Aorta (tissue), 5 donors: ENCODE measurements at regions not wholly inside any gene's neighbourhood (a gene's known extent, or its start where the extent isn't known, plus 50 kb on each side); places are given as distances from the start of the nearest gene placed in this dataset.

Source experiments
- ATAC-seq: fragments of 200-7000 bp; cut with Tn5 transposase; one replicate; pipeline ENCODE4 v1.9.1; 2022; ENCODE audit warnings: moderate library complexity; ENCODE audit not compliant: low FRiP score
- DNase-seq, 2 donors: peaks; one replicate each; pipeline ENCODE4 v3.0.0-alpha.2; 2020
- H3K27ac ChIP-seq, 2 donors: one replicate each; pipeline ENCODE4 v1.5.1; 2013; ENCODE audit warnings: low read length in 2 of 2, mild to moderate bottlenecking in 2 of 2, moderate library complexity in 2 of 2, control low read depth in 1 of 2, inconsistent platforms in 1 of 2, low read depth in 1 of 2
- H3K27me3 ChIP-seq, 2 donors: one replicate each; pipeline ENCODE4 v1.6.1; 2013; ENCODE audit warnings: control low read depth in 1 of 2, low read length in 1 of 2, mild to moderate bottlenecking in 1 of 2, moderate library complexity in 1 of 2; ENCODE audit not compliant: insufficient read depth in 2 of 2, control insufficient read depth in 1 of 2
- H3K36me3 ChIP-seq, 2 donors: one replicate each; pipeline ENCODE4 v1.6.1; 2013; ENCODE audit warnings: control low read depth in 1 of 2, low read length in 1 of 2, mild to moderate bottlenecking in 1 of 2; ENCODE audit not compliant: insufficient read depth in 2 of 2, control insufficient read depth in 1 of 2
- H3K4me1 ChIP-seq, 2 donors: one replicate each; pipeline ENCODE4 v1.6.1; 2013; ENCODE audit warnings: low read length in 2 of 2, control low read depth in 1 of 2, mild to moderate bottlenecking in 1 of 2, moderate library complexity in 1 of 2; ENCODE audit not compliant: insufficient read depth in 2 of 2, control insufficient read depth in 1 of 2
- H3K4me3 ChIP-seq, 2 donors: one replicate each; pipeline ENCODE4 v1.5.1; 2013; ENCODE audit warnings: low read length in 2 of 2, control low read depth in 1 of 2, mild to moderate bottlenecking in 1 of 2
- H3K9me3 ChIP-seq: one replicate; pipeline ENCODE4 v1.6.1; 2013; ENCODE audit warnings: mild to moderate bottlenecking, low read length; ENCODE audit not compliant: control insufficient read depth
- WGBS, 2 donors: extraction: QIAGEN DNeasy Blood & Tissue Kit; methylation state at CpG; one replicate each; pipeline ENCODE4 v1.1.7; 2013; 5-methylcytosine and 5-hydroxymethylcytosine counted together
- intact Hi-C, 2 donors: fragments of 100-400 bp; cut with DNase I; formaldehyde crosslinking; loops; one replicate each; pipeline versions ENCODE4 v1.14.2 to v1.15.0; 2022
- donor health status: healthy with polysubstance abuse.
- donor health status: Bipolar disorder and iron deficiency.
- donor health status: DM: no; HTN: no; CAD: no.
- donor health status: DM: no; HTN: no; CAD: no.
- donor health status: DM: yes; HTN: yes; CAD: no.

- DNase-seq (no peak), ATAC-seq (no peak)
- no peaks in the 10 kb centered on the region for H3K9me3 ChIP-seq
- intact Hi-C loops, result no loop called here
- WGBS, 2 donors, result 26 to 30% methylated on average over 5 of the region's 5 CpGs
- H3K4me3 ChIP-seq, result no peak overlapping the region
- H3K36me3 ChIP-seq, result no peaks in the 10 kb centered on the region
- peaks cover 3 to 4% of the 10 kb centered on the region in 2 donors for H3K4me1 ChIP-seq
- H3K27me3 ChIP-seq, result no peaks in the 10 kb centered on the region
- H3K27ac ChIP-seq, result no peak overlapping the region
Measured at GRCh38 chr6:155980014-155980767, 524.6 kb upstream of the NOX3 start.

- Histone ChIP-seq H3K4me1 (peaks cover 0 to 2% of the 10 kb centered on the region in 2 donors), H3K36me3 (no peaks in the 10 kb centered on the region), H3K27me3 (no peaks in the 10 kb centered on the region), H3K9me3 (no peaks in the 10 kb centered on the region), H3K4me3 (no peak overlapping the region), H3K27ac (no peak overlapping the region)
- intact Hi-C loops, result no loop called here
- 93 to 95% methylated on average over 8 of the region's 8 CpGs for WGBS, 2 donors
- DNase-seq (no peak), ATAC-seq (no peak)
Measured at GRCh38 chr6:155975506-155975905, 519.9 kb upstream of the NOX3 start.

DNA sequence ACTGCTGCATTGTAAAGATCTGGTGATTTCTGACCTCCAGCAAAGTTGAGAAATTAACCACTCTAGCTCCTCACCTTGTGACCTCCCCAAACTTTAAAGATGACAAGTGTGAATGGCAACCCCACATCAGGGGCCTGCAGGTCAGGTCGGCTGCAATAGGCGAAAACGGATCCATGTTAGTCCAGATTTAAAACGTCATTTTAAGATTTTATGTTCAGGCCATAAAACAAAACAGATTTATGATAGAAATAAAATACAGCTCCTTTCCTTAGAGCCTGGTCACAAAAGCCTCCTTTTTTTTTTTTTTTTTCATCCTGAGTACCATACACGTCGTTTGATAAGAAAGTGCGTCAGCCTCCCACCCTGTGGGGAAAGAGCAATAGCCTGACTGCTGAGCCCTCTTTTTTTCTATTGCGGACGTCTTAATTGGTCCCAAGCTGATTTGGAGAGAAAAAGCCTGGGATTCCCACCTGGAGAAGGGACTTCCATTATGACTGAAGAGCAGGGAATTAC, 519.2 kb upstream of the NOX3 start:
- H3K9me3 ChIP-seq, result no peaks in the 10 kb centered on the region
- H3K36me3 ChIP-seq, result no peaks in the 10 kb centered on the region
- no peak for ATAC-seq
- no peak overlapping the region for H3K4me3 ChIP-seq
- H3K27me3 ChIP-seq, result no peaks in the 10 kb centered on the region
- peaks cover 0 to 2% of the 10 kb centered on the region in 2 donors for H3K4me1 ChIP-seq
- no peak for DNase-seq
- intact Hi-C loops, result no loop called here
- 82 to 85% methylated on average over 9 of the region's 9 CpGs for WGBS, 2 donors
- H3K27ac ChIP-seq, result no peak overlapping the region

GRCh38 chr6:155974359-155974758, 518.7 kb upstream of the NOX3 start:
- Histone ChIP-seq H3K27me3 (no peaks in the 10 kb centered on the region), H3K9me3 (no peaks in the 10 kb centered on the region), H3K27ac (no peak overlapping the region), H3K4me1 (no peaks in the 10 kb centered on the region), H3K4me3 (no peak overlapping the region), H3K36me3 (no peaks in the 10 kb centered on the region)
- DNase-seq (no peak), ATAC-seq (no peak)
- 92 to 93% methylated on average over 17 of the region's 17 CpGs for WGBS, 2 donors
- intact Hi-C loops, result no loop called here

DNA sequence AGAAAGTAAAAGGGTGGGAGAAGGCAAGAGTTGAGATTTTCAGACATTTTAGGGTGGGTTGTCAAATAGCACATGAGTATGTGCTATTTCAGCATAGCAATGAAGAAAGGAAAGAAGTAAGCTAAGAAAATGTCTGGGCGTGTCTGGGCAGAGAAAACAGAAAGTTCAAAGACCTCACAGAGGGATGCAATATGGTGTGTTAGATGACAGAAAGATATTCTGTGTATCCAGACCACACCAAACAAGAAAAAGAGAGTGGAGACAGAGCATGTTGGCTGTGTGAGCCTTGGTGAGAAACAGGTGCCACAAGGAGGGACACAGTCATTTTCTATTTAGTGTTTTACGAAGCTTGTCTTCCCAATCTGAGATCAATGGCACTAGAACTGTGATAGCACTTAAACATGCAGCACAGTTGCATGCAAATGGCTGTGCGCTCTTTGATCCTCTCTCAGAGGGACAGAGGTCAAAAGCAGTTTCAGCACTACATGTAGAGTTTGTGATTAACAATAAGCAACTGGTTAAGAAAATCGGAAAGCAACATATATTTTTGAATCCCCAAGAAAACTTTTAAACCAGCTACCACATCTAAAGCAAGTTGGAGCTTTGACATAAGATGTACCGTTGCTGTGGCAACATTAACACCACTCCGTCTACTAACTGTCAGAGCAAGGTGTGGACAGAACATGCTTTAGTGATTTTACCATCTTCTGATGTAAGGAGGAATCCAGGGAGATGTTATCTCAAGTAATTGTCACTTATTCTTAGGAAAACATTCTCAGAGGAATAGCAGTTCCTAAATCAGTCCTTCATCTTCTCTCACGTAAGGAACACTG, 515.5 kb upstream of the NOX3 start:
- Histone ChIP-seq H3K4me3 (no peak overlapping the region), H3K27ac (no peak overlapping the region), H3K4me1 (peaks cover 0 to 2% of the 10 kb centered on the region in 2 donors), H3K27me3 (no peaks in the 10 kb centered on the region), H3K36me3 (no peaks in the 10 kb centered on the region), H3K9me3 (no peaks in the 10 kb centered on the region)
- no peak for ATAC-seq
- DNase-seq, result no peak
- WGBS, 2 donors, result 75 to 82% methylated on average over 7 of the region's 7 CpGs
- intact Hi-C loops, result no loop called here

- H3K9me3 ChIP-seq, result no peaks in the 10 kb centered on the region
- no peaks in the 10 kb centered on the region for H3K27me3 ChIP-seq
- ATAC-seq (no peak), DNase-seq (no peak)
- H3K4me1 ChIP-seq, result peaks cover 0 to 2% of the 10 kb centered on the region in 2 donors
- H3K27ac ChIP-seq, result no peak overlapping the region
- no peaks in the 10 kb centered on the region for H3K36me3 ChIP-seq
- intact Hi-C loops, result no loop called here
- H3K4me3 ChIP-seq, result no peak overlapping the region
Measured at GRCh38 chr6:155970472-155970871, 514.8 kb upstream of the NOX3 start.

GRCh38 chr6:155968921-155969320, 513.3 kb upstream of the NOX3 start:
- intact Hi-C loops, result no loop called here
- Histone ChIP-seq H3K36me3 (no peaks in the 10 kb centered on the region), H3K27me3 (no peaks in the 10 kb centered on the region), H3K9me3 (no peaks in the 10 kb centered on the region), H3K4me3 (no peak overlapping the region), H3K4me1 (peaks cover 0 to 2% of the 10 kb centered on the region in 2 donors), H3K27ac (no peak overlapping the region)
- ATAC-seq, result no peak
- 94 to 96% methylated on average over 1 of the region's 1 CpG for WGBS, 2 donors
- DNase-seq, result no peak

DNA sequence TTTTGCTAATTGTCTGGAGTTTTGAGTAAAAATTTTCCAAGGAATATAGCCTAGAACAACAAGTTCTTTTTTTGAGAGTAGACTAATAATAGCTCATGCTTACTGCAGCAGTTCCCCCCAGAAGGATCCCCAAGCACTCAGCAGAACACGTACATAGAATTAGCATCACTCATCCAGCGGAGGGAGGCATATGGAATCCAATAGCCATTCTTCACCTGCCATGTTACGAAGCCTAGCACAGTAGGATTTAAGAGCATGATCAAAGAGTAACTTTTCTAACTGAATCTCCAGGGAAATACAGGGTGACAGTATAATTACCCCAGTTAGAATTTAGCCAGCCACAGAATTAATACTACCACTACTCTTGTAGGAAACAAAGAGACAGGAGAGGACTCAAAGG, 511.7 kb upstream of the NOX3 start:
- H3K27me3 ChIP-seq, result no peaks in the 10 kb centered on the region
- H3K36me3 ChIP-seq, result no peaks in the 10 kb centered on the region
- DNase-seq (no peak), ATAC-seq (no peak)
- WGBS, 2 donors, result 40 to 53% methylated on average over 3 of the region's 3 CpGs
- peaks cover 0 to 2% of the 10 kb centered on the region in 2 donors for H3K4me1 ChIP-seq
- no peak overlapping the region for H3K4me3 ChIP-seq
- no peak overlapping the region for H3K27ac ChIP-seq
- intact Hi-C loops, result no loop called here
- no peaks in the 10 kb centered on the region for H3K9me3 ChIP-seq

DNA sequence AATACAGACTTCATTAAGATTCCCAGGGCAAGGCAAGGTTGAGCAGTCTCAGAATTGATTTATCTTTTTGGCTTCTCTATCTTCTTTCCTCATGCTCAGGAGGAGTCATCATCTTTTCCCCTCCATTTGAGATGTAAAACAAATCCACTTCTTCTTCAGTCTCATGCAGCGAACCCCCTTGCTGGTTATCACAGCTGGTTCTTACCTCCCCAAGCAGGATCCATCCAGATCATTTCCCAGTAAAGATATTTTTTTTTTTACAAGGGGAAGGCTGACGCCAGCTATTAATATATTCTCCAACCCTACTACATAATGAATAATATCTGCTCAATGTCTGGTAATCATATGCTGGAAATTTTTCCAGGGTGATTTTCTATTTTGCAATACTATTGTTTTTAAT, 508.9 kb upstream of the NOX3 start:
- no peak overlapping the region for H3K4me3 ChIP-seq

More for the DNA sequence above, 508.9 kb upstream of the NOX3 start:
- no peaks in the 10 kb centered on the region for H3K36me3 ChIP-seq
- peaks cover 0 to 2% of the 10 kb centered on the region in 2 donors for H3K4me1 ChIP-seq
- no peaks in the 10 kb centered on the region for H3K27me3 ChIP-seq
- DNase-seq (no peak), ATAC-seq (no peak)
- intact Hi-C loops, result no loop called here
- H3K9me3 ChIP-seq, result no peaks in the 10 kb centered on the region
- no peak overlapping the region for H3K27ac ChIP-seq
- WGBS, 2 donors, result 83 to 88% methylated on average over 2 of the region's 2 CpGs
